Stimulated activated CD8-positive, alpha-beta memory T cell treated with anti-CD3 and anti-CD28 coated beads, Interleukin-4, amount 100 ng/mL, for 48 hours (primary cell): ENCODE measurements at regions not wholly inside any gene's neighbourhood (a gene's known extent, or its start where the extent isn't known, plus 50 kb on each side); places are given as distances from the start of the nearest gene placed in this dataset.
"Not testable (repeated sequence)": the region's sequence is repeated elsewhere in the genome, so short reads cannot be mapped to it uniquely, and the experiment has no call there.

ENCODE experiments used
- DNase-seq: peaks from one replicate; pipeline ENCODE4 v3.0.0-alpha.2; 2020

DNA sequence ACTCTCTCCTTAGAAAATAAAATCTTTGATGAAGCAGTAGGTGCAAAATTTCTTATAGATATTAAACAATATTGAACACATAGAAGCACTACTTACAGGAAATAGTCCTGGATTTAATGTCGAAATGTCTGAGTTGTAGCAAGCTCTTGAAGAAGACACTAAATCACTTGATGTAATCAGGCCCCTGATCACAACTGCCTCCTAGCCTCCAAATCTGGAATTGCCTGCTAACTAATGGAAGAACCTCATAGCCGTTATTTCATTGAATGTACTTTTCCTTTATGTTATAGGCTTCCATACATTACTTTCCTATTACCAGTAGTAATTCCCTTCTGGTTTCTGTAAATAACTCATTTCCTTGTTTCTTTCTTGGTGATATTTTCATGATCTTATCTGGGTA, 675.7 kb upstream of the CHRM3 start:
- DNase-seq: no peak

DNA sequence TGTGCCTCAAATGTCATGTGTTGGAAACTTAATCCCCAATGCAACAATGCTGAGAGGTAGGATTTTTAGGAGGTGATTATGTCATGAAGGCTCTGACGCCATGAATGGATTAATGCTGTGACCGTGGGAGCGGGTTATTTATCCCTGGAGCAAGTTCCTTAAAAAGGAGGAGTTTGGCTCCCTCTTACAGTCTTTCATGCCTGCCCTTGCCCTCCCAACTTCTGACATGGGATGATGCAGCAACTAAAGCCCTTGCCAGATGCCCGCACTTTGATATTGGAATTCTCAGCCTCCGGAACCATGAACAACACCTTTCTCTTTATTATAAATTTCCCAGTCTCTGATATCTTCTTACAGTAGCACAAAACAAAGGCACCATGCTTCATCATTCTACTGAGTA, 685.3 kb upstream of the CHRM3 start:
- DNase-seq: no peak

DNA sequence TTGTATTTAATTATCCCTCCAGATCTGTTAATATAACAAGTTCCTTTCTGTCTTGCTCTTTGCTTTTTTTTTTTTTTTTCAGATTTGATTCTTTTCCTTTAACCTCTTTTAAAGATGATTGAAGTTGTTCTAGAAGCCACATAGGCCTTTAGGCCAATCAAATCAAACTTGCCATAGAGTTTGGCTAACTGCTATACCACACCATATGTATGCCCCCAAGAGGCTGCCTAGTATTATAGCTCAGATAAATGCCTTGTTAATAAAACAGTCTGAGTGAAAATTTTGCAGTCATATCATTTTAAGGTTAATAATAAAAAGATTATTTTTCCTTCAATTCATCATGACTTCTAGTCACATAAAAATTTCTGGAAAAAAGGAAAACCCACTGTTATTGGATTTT, 696.0 kb upstream of the CHRM3 start:
- DNase-seq: no peak

DNA sequence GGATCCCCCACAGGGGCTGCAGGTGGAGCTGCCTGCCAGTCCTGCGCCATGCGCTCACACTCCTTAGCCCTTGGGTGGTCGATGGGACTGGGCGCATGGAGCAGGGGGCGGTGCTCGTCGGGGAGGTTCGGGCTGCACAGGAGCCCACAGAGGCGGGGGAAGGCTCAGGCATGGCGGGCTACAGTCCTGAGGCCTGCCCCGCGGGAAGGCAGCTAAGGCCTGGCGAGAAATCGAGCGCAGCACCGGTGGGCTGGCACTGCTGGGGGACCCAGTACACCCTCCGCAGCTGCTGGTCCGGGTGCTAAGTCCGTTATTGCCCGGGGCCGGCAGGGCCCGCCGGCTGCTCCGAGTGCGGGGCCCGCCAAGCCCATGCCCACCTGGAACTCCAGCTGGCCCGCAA, 701.8 kb upstream of the CHRM3 start:
- not testable (repeated sequence) for DNase-seq

DNA sequence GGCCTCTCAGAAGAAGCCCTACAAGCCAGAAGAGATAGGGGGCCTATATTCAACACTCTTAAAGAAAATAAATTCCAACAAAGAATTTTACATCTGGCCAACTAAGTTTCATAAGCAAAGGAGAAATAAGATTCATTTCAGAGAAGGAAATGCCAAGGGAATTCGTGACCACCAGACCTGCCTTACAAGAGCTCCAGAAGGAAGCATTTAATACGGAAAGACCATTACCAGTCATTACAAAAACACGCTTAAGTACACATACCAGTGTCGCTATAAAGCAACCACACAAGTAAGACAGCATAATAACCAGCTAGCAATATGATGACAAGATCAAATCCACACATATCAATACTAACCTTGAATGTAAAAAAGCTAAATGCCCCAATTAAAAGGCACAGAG, 704.9 kb upstream of the CHRM3 start:
- no peak for DNase-seq

DNA sequence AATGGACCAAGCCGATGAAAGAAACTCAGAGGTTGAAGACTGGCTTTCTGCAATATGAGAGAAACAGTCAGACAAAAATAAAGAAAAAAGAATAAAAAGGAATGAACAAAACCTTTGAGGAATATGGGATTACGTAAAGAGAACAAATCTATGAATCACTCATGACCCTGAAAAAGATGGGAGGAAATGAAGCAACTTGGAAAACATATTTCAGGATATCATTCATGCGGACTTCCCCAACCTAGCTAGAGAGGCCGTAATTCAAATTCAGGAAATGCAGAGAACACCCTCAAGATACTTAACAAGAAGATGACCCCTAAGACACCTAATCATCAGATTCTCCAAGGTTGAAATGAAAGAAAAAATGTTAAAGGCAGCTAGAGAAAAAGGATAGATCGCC, 705.3 kb upstream of the CHRM3 start:
- no peak for DNase-seq

DNA sequence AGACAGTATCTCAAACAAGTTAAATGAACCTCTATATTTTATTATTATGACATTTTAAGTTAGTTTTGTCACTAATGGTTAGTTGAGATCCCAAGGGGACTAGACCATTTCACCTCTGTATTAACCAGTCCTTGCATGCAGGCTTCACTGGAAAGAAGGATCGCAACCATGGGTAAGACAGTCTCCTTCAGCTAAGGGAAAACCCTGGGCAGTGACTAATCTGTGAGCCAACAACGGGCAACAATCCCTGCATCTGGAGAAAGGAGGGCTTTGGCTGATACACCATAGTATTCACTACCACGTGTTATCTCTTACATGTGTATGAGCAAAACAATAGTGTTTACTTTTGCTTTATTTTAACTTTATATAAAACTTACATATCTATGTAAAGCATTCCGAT, 708.8 kb upstream of the CHRM3 start:
- DNase-seq: no peak

DNA sequence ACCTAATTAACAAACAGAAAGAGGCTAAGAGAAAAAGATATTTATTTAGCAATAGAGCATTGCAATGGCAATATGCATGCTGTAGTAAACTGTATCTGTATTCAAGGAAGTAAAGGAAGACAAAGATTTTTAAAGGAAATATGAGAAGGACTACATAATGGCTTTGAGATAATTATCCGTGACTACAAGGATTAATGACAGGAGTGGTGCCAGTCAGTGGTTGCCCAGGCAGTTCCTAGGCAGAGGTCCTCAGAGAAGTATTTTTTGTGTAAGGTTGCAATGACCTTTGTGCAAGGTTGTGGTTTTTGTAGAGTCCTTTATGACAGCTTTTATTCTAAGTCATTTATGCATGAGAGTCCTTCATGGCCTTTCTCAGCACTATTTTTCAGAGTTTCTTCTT, 711.1 kb upstream of the CHRM3 start:
- DNase-seq: no peak

DNA sequence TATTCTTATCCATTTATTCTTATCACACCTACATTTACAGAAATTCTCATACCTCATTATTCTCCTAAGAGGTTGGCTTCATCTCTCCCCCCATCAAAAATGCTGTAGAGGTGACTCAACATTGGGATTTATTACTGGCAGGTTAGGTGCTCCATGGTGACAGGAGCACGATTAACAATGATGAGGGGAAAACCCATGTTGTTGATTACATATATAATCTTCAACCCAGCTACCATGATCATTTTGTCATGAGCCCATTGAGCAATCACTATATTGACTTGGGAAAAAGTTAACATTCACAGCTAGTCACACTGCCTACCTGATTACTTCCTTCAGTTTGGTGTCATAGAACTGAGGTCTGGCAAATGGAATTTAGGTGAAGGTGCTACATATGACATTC, 712.1 kb upstream of the CHRM3 start:
- no peak for DNase-seq

DNA sequence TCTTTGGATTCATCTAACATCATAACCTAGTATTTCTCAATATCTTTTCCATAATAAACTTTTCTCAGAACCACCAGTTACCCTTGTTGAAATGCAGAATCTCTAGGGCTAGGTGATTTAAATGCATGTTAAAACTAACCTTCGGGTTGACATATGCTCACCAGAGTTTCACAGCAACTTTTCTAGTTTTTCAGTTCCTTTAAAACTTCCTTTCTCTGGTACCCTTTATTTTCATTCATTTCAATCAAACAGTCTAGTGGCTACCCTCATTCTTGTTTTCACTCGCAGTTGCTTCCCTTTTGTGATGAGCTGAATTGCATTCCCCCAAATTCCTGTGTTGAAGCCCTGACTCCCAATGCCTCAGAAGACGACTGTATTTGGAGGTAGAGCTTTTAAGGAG, 712.8 kb upstream of the CHRM3 start:
- DNase-seq: no peak

DNA sequence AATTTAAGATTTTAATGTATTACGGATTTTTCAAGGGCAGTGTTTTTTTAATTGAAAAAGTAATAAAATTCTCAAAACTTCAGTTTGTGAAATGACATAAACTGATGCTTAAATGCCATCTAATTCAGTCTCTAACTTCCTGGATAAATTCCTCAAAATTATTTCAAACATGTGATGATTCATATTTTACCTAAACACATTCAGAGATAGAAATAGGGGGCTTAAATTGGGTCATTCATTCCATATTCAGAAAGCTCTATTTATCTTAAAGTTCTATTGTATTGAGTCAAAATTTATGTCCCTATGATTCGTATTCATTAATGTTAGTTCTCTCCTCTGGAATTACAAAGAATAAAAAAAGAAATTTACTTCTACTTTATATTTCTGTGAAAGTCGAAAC, 713.6 kb upstream of the CHRM3 start:
- DNase-seq: no peak

DNA sequence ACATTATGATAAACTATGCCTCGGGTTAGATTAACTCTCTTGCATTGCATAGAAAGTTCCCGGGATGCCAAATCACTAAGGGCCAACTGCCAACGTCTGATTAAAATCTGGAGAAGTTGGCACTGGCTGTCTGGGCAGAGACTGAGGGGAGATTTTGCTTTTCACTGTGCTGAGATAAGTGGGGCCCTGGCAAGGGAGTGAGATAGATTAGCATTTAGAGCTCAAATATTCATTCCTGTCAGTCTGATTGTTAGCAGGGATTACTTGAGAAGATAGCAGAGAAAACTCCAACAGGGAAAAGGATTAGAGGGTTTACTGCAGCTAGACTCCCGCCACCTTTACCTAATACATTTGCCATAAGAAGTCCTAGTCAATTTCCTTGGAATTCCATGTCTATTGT, 714.1 kb upstream of the CHRM3 start:
- DNase-seq: no peak

DNA sequence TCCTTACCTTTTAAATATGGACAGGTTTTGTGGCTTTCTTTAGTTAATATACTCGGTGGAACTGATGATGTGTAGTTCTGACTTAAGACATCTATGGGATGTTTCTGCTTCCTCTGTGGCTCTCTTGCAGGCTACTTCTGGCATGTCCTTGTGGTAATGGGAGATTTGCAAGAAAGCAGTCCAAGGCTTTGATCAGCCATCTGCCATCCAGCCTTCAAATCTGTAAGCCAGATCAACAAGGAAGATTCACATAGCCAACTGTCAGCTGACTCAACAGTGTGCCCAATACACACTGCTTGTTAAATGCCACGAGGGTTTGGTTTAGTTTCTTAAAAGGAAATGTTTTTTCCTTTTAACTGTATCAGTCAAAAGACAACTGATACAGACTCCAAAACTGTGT, 722.2 kb upstream of the CHRM3 start:
- no peak for DNase-seq

DNA sequence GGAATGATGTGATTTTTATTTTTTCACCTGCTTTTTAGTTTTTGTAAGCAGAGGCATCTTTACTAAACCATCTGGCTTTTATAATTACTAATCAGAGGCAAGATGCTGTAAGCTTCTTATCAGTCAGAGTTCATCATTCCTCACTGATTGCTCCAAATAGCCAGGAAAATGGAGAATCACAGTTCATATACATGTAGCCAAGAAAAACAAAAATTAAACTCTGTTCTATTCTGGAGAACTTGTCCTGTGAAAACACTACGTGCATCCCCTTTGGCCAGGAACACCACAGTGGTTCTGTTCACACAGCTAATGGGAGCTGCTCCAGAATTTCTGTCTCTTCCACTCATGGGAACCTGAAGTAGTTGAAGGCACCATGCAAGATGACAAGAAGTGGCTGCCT, 725.5 kb upstream of the CHRM3 start:
- no peak for DNase-seq

DNA sequence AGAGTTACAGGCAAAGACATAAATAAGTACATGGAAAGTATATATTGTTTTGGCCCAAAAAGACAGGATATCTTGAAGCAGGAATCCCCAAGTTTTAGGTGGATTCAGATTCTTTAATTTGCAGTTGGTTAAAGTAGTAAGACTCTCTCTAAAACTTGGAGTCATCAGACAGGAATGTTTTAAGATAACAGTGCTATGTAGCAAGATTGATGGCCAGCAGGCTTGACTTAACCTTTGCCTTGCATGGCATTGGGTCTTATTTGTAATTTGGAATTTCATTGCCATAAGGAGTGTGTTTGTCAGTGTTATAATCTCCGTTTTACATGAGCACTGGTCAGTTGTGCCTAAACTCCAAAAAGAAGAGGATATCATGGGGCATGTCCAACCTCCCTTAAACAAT, 727.6 kb upstream of the CHRM3 start:
- DNase-seq: no peak

DNA sequence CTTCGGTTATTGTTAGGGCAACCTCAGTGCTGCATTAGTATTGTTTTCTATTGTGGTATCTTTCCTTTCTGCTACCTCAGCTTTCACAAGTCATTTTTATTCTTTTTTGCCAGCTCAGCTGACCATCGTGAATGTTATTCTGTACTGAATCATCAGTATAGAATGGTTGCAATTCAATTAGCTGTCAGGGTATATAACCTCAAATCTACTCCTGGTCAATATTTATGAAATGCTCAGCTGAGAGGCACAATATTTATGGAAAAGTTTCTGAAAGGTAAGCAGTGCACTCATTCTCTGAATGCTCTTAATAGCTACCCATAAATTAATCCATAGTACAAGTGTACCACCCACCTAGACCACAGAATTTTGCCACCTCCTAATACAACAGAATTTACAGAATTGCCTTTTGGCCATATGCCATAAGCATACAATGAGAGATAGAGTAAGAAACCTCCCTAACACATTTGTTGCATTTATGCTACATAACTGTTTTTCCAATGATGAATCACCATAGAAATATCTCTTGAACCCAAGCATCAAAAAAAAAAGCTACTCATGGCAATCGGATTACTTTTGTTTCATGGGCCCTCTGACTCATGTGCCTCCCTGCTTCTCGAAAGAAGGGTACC, 732.6 kb upstream of the CHRM3 start:
- no peak for DNase-seq

DNA sequence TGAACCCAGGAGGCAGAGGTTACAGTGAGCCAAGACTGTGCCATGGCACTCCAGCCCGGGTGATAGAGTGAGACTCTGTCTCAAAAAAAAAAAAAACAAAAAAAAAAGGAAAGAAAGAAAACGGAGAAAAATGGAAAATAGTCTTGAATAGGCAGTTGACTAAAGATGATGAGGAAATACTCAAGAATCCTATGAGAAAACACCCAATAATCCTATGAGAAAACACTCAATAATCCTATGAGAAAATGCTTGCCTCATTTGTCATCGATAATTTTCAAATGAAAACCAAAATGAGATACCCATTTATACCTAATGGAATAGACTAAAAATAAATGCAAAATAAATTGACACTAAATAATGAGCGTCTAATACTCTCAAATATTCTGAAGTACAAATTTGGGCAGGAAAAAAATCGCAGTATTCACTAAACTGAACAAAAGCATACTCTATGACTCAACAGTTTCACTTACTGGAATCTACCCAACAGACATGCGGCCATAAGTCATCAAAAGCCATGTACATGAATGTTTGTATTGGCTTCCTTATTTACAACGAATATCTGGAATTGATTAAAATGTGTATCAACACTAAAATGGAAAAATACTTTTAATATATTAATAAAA, 733.9 kb upstream of the CHRM3 start:
- no peak for DNase-seq

DNA sequence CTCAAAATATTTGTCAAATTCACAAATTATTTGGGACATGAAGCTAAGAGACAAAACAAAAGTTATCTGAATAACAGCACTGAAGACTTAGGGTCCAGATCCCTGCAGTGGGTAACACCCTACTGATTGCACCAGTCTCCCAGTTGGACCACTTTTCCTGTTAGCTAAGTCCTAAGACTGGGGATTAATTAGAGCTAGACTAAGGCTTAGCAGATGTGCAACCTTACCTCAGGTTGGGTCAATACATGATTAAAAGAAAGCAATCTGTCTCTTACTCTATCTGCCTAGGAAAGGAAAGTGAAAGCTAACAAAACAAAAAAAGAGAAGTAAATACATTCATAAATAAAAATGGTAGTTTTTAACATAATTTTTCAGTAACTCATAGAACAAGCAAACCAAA, 737.2 kb upstream of the CHRM3 start:
- DNase-seq: no peak

DNA sequence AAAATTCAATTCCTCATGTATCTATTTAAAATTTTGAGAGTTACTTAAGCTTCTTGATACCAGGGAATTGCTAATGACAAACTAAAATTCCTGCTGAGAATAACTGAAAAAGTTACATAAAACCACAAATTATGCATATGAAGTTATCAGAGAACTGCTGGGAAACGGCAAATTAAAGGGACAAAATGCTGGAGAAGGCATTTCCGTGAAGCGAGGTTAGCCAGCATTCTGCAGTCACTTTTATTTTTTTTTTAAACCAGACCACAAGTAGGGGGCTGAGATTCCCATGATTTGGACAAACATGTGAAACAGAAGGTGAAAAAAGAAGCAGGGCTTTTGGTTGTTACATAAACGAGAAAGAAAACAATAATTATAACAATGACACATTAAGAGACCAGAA, 737.6 kb upstream of the CHRM3 start:
- DNase-seq: no peak

DNA sequence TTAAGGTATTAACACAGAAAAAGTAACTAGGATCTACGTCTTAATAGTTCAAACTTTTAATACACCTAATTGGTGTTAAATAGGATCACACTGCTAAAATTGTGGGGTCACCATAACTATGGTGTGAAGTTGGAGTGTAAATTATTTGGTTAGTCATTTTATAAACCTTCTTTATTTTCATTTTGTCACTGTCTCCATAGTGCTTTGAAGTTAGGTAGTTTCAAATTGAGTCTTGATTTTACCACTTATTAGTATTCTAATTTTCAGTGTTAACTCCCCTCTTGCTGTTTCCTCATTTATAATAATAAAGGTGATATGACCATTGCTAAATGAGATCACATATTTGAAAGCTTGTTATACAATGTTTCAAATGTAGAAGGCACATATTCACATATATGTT, 738.1 kb upstream of the CHRM3 start:
- no peak for DNase-seq

DNA sequence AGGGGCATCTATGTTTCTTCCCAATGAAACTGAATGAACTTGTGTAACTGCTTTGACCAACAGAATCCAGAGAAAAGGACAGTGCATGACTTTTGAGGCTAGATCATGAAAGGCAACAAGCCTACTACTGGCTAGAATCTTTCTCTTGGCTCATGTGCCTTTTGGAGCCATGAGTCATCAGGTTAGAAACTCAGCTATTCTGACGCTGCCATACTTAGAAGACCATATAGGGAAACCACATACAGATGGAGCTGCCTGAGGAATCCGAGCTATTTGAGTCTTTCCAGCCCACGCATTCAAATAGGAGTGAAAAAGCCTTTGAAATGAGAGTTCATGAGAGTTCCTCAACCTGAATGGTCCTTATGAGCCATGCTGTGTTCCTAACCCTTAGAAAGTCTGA, 738.5 kb upstream of the CHRM3 start:
- DNase-seq: no peak

DNA sequence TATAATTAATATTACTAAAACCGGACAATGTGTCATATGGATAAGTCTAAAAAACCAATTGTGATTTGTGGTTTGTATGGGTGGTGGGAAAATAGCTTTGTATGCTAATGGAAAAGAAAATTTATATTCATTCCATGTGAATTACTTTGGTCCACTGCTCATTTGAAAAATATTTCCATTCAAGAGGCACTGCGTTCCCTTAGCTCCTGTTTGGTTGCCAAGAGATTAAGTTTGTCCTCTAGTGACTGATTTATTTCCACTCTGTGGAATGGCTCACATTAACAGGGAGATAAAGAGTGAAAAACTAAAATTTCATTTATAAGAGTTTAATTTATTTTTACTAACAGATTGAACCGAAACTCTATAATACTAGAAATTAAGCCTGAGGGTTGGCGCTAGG, 744.1 kb upstream of the CHRM3 start:
- no peak for DNase-seq

DNA sequence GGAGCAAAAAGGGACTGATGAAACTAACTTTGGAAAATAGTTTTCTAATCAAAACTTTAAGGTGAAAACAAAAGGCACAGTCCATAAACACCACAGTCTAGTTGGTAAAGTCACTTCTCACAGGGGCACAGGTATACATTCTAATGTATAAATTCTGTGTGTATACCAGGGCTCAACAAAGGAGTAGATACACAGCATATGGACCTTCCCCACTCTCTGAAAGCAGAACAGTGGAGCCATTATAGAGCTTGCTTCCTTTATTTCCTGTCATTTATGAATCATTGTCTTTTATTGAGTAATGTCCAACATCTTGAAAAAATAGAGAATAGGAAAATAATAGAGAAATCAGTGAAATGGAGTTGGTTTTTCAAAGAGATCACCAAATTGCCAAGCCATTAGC, 746.5 kb upstream of the CHRM3 start:
- no peak for DNase-seq

DNA sequence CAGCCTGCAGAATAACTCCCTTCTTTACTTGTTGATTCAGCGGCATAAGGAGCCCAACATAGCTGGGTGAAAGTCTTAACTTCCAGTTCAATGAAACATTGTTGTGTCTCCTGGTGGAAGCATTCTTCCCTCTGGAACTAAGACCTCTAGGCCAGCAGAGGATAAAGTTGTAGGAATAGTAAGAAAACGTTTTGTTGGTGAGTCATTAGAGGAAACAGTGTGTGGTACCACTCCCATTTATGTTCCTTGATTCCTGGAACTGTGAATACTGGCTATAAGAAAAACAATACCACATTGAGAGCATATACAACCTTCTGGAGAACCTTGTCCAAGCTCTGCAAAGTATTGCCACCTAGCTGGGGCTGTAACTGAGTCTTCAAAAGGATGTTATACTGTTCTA, 737.4 kb upstream of the ZP4 start:
- DNase-seq: no peak

DNA sequence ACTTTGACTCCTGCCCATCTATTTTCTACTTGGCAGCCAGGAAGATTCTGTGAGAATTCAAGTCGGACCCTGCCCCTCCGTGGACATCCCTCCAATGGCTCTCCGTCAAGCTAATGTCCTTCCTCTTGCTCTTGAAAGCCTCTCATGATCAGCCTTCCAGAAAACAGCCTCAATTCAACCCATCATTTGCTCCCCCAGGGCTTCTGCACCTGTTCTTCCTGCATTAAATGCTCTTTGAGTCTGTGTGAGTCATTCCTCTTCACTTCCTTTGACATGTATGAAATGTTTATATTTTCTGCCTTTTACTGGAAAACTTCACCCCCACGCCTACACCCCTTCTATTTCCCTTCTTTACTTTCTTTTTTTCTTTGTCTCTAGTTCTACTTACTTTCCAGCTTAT, 734.1 kb upstream of the ZP4 start:
- DNase-seq: no peak

DNA sequence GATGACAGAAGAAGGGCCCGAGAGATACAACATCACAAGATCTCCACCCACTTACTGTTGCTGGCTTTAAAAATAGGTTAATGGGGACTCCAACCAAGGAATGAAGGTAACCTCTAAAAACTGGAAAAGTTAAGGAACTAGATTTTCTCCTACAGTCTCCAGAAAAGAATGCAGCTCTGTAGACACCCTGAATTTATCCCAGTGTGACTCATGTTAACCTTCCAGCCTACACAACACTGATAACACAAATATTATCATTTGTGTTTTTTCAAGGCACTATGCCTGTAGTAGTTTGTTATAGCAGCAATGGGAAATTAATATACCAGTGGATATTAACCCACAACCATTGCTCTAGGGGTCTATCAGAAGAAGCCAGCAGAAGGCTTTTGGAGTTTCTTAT, 730.7 kb upstream of the ZP4 start:
- DNase-seq: no peak
